Endothelial cell of umbilical vein (primary cell): ENCODE measurements at regions not wholly inside any gene's neighbourhood (a gene's known extent, or its start where the extent isn't known, plus 50 kb on each side); places are given as distances from the start of the nearest gene placed in this dataset.

ENCODE experiments used
- BruUV-seq: library from RNA; stranded (reverse); fragments of 400-500 nt; replicated peaks from 2 replicates; lab custom pipeline; 2021; lab: Mats Ljungman, UMichigan
- CTCF ChIA-PET: fragments of 300-600, 350-600 bp; sonication (Branson Sonifier 250); formaldehyde crosslinking; loops from one replicate; lab custom pipeline; 2021; ENCODE audit warnings: antibody characterized with exemption, inconsistent platforms; lab: Charles Lee
- POLR2A ChIA-PET: fragments of 300-600, 350-600 bp; sonication (Branson Sonifier 250); formaldehyde crosslinking; loops from one replicate; lab custom pipeline; 2021; ENCODE audit warnings: antibody characterized with exemption, inconsistent platforms; lab: Charles Lee
- DNase-seq: peaks from one replicate; pipeline ENCODE4 v3.0.0-alpha.2; 2011; ENCODE audit warnings: low read depth, low spot score
- FAIRE-seq: peaks from 2 replicates; lab custom pipeline; 2011; peaks lifted over from hg19 to GRCh38; lab: Jason Lieb, UNC
- H2AFZ ChIP-seq: 2 replicates; pipeline ENCODE4 v1.6.0; 2012; ENCODE audit warnings: low read depth, low read length, control low read depth, inconsistent platforms
- H3K27ac ChIP-seq: 2 replicates; pipeline ENCODE4 v1.5.1; 2011; ENCODE audit warnings: low read depth, mild to moderate bottlenecking, control low read depth, low read length, moderate library complexity; ENCODE audit not compliant: insufficient read depth
- H3K27me3 ChIP-seq, 2 experiments: 2 replicates each; pipeline versions ENCODE4 v1.6.0 to v1.6.1; 2011; ENCODE audit warnings: low read length in 2 of 2, mixed read lengths in 1 of 2; ENCODE audit not compliant: control insufficient read depth in 2 of 2, insufficient read depth in 2 of 2
- H3K36me3 ChIP-seq, 2 experiments: 2 replicates in 1 of 2; 3 replicates in 1 of 2; pipeline ENCODE4 v1.5.1; 2011; ENCODE audit warnings: low read length in 2 of 2, mild to moderate bottlenecking in 1 of 2, moderate library complexity in 1 of 2; ENCODE audit not compliant: control insufficient read depth in 2 of 2, insufficient read depth in 2 of 2; ENCODE audit errors: extremely low read depth in 1 of 2
- H3K4me1 ChIP-seq: 3 replicates; pipeline ENCODE4 v1.5.1; 2011; ENCODE audit warnings: mild to moderate bottlenecking, low read length; ENCODE audit not compliant: control insufficient read depth, insufficient read depth; ENCODE audit errors: extremely low read depth
- H3K4me2 ChIP-seq: 2 replicates; pipeline ENCODE4 v1.6.1; 2011; ENCODE audit warnings: low read length, control low read depth, mixed read lengths; ENCODE audit not compliant: insufficient read depth
- H3K4me3 ChIP-seq, 3 experiments: fragments of 200-600 bp in 1 of 3; sonication (generic), shearing (Covaris generic) in 1 of 3; replicated peaks in 1 of 3; 2 replicates each; pipeline ENCODE4 v1.5.1; 2011 to 2016; ENCODE audit warnings: control low read depth in 3 of 3, low read length in 3 of 3, mild to moderate bottlenecking in 2 of 3, inconsistent platforms in 1 of 3, low read depth in 1 of 3, moderate library complexity in 1 of 3; ENCODE audit not compliant: insufficient read depth in 1 of 3
- H3K79me2 ChIP-seq: 2 replicates; pipeline ENCODE4 v1.6.0; 2012; ENCODE audit warnings: low read length, inconsistent platforms; ENCODE audit not compliant: control insufficient read depth, insufficient read depth
- H3K9ac ChIP-seq: replicated peaks from 2 replicates; pipeline ENCODE3; 2011; ENCODE audit warnings: low read length, control low read depth; ENCODE audit not compliant: insufficient read depth; ENCODE audit errors: extremely low read depth
- H3K9me1 ChIP-seq: replicated peaks from 3 replicates; pipeline ENCODE4 v1.6.0; 2011; ENCODE audit warnings: mild to moderate bottlenecking, low read length; ENCODE audit not compliant: control insufficient read depth, insufficient read depth; ENCODE audit errors: extremely low read depth
- H3K9me3 ChIP-seq: replicated peaks from 2 replicates; pipeline ENCODE4 v1.5.1; 2012; ENCODE audit warnings: low read length, inconsistent platforms; ENCODE audit not compliant: control insufficient read depth, insufficient read depth
- H4K20me1 ChIP-seq: replicated peaks from 2 replicates; pipeline ENCODE3; 2011; ENCODE audit warnings: mild to moderate bottlenecking, low read length; ENCODE audit not compliant: control insufficient read depth, insufficient read depth; ENCODE audit errors: extremely low read depth
- CTCF ChIP-seq, 2 donors: IDR thresholded peaks; 1 replicate in 1 of 2; 2 replicates in 1 of 2; pipeline ENCODE4 v1.5.1; 2011; ENCODE audit warnings: low read length in 2 of 2, mild to moderate bottlenecking in 2 of 2, moderate library complexity in 2 of 2, control low read depth in 1 of 2, inconsistent platforms in 1 of 2, low read depth in 1 of 2; ENCODE audit not compliant: insufficient read depth in 1 of 2; ENCODE audit errors: extremely low read depth in 1 of 2
- EZH2 ChIP-seq: IDR thresholded peaks from 2 replicates; pipeline ENCODE4 v1.6.1; 2012; ENCODE audit warnings: borderline replicate concordance, low read depth, mild to moderate bottlenecking, moderate library complexity, low read length, inconsistent platforms; ENCODE audit not compliant: severe bottlenecking
- FOS ChIP-seq: IDR thresholded peaks from 2 replicates; pipeline ENCODE4 v1.6.1; 2011; ENCODE audit warnings: mild to moderate bottlenecking, low read length, moderate library complexity, borderline replicate concordance; ENCODE audit not compliant: insufficient read depth
- GATA2 ChIP-seq: IDR thresholded peaks from 2 replicates; pipeline ENCODE4 v1.7.0; 2011; ENCODE audit warnings: low read depth, mild to moderate bottlenecking, moderate library complexity, mixed read lengths, low read length; ENCODE audit not compliant: insufficient read length, insufficient read depth
- JUN ChIP-seq: IDR thresholded peaks from 2 replicates; pipeline ENCODE4 v1.6.1; 2011; ENCODE audit warnings: borderline replicate concordance, low read depth; ENCODE audit not compliant: insufficient read length, insufficient read depth
- MAX ChIP-seq: IDR thresholded peaks from 2 replicates; pipeline ENCODE4 v1.6.1; 2011; ENCODE audit not compliant: insufficient read depth, insufficient read length
- MYC ChIP-seq: IDR thresholded peaks from one replicate; pipeline ENCODE4 v1.6.1; 2011; ENCODE audit warnings: mild to moderate bottlenecking, low read depth, low read length
- POLR2A ChIP-seq: IDR thresholded peaks from 2 replicates; pipeline ENCODE4 v1.6.1; 2012; ENCODE audit warnings: low read depth, mild to moderate bottlenecking, control low read depth, low read length
- POLR2AphosphoS5 ChIP-seq: IDR thresholded peaks from 2 replicates; pipeline ENCODE4 v1.6.1; 2012; ENCODE audit warnings: low read depth, mild to moderate bottlenecking, control low read depth, low read length, moderate library complexity; ENCODE audit not compliant: insufficient read depth
- dilution Hi-C: fragments of 300-500 bp; cut with MboI; formaldehyde crosslinking; loops from one replicate; pipeline ENCODE4 v1.15.0; 2019; ENCODE audit warnings: low sequenced_read_pairs; ENCODE audit not compliant: extremely low pct_ligation_motif_present
- intact Hi-C: fragments of 100-400 bp; cut with micrococcal nuclease; formaldehyde crosslinking; loops from one replicate; pipeline ENCODE4 v1.10.0; 2022

GRCh38 chr3:135368316-135368715, 573.3 kb downstream of the EPHB1 start:
- Histone ChIP-seq H3K79me2 (no peaks in the 10 kb centered on the region), H3K4me1 (no peaks in the 10 kb centered on the region), H4K20me1 (no peaks in the 10 kb centered on the region), H3K4me3 (no peak overlapping the region), H3K36me3 (no peaks in the 10 kb centered on the region), H3K27ac (no peak overlapping the region), H3K9me3 (no peaks in the 10 kb centered on the region), H2AFZ (no peak overlapping the region), H3K9me1 (no peaks in the 10 kb centered on the region), H3K9ac (no peak overlapping the region), H3K27me3 (no peaks in the 10 kb centered on the region), H3K4me2 (no peak overlapping the region)
- DNase-seq: no peak
- BruUV-seq: no TSS peak
- TF ChIP-seq POLR2A (no peak), FOS (no peak), EZH2 (no peak), GATA2 (no peak), JUN (no peak), CTCF (IDR thresholded peaks at IDR 0.05; ENCODE audit: extremely low read depth in 1 of 2, insufficient read depth in 1 of 2, low read depth in 1 of 2, low read length in 2 of 2) (no peak), POLR2AphosphoS5 (no peak), MYC (no peak), MAX (no peak)
- ChIA-PET CTCF (no interaction called here), POLR2A (no interaction called here)
- dilution Hi-C loops: no loop called here
- FAIRE-seq: no peak
- intact Hi-C loops: no loop called here
